Right lobe of liver (tissue), 4 donors: ENCODE measurements at regions not wholly inside any gene's neighbourhood (a gene's known extent, or its start where the extent isn't known, plus 50 kb on each side); places are given as distances from the start of the nearest gene placed in this dataset.

Experiments
- CTCF ChIP-seq, 4 donors: fragments of 200-600 bp in 3 of 4; fragments of 450-650 bp in 1 of 4; IDR thresholded peaks; one replicate each; pipeline versions ENCODE4 v1.5.1 to v1.8.0; 2016 to 2022; ENCODE audit warnings: antibody characterized with exemption in 4 of 4, mild to moderate bottlenecking in 2 of 4
- POLR2A ChIP-seq: fragments of 450-650 bp; IDR thresholded peaks from one replicate; pipeline ENCODE4 v1.6.1; 2017; ENCODE audit warnings: antibody characterized with exemption, mild to moderate bottlenecking
- donor health status: DM: no; HTN: no; CAD: no.
- donor health status: DM: no; HTN: no; CAD: no.
- donor health status: DM: no; HTN: yes; CAD: no.

GRCh38 chr1:195902779-195903178 is 705.5 kb downstream of the KCNT2 start:
- TF ChIP-seq CTCF (IDR thresholded peaks at IDR 0.05) (no peak), POLR2A (no peak)
